Tongue (tissue), 1 donor: ENCODE measurements at regions not wholly inside any gene's neighbourhood (a gene's known extent, or its start where the extent isn't known, plus 50 kb on each side); places are given as distances from the start of the nearest gene placed in this dataset.
"Not testable (repeated sequence)": the region's sequence is repeated elsewhere in the genome, so short reads cannot be mapped to it uniquely, and the experiment has no call there.

ENCODE experiments used
- DNase-seq: peaks from one replicate; pipeline ENCODE4 v3.0.0-alpha.2; 2015

DNA sequence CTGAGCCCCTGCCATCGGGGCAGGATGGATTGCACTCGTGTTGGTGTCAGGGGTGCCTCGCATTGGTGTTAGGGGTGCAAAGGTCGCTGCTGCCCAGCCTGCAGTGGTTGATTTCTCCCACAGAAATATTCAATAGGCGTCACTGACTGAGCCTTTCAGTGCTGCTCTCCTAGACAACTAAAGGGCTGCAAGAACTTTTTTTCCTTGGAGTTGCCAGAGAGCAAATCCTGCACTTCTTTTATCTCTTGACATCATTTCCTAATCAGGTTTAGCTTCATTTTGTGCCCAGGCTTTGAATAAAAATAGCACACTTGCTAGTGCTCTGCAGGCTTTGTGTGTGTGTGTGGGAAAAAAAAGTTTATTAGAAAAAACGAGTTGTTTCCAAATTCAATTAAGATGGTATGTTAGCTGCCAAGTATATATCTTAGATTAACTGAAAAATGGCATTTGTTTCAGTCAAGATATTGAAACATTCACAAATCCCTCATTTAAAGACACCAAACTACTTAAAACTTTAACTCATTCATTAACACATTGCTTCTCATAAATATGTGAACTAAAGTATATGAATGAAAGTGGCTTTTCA lies 125.6 kb downstream of the SOCS6 start:
- no peak for DNase-seq

DNA sequence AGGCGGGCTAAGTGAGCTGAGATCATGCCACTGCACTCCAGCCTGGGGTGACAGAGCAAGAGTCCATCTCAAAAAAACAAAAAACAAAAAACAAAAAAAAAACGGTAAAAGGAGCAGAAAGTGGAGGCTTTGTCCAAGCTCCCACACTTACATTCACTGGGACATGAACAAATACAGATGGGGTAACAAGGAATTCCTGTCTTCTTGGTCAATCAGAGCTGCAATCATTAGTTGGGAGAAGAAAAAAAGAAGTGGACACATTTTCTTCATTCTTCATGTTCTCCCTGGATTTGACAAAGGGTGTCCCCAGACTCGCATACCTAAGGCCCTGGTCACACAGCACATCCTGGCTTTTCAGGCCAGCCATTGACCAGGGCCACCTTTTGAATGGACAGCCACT lies 124.6 kb downstream of the SOCS6 start:
- no peak for DNase-seq

DNA sequence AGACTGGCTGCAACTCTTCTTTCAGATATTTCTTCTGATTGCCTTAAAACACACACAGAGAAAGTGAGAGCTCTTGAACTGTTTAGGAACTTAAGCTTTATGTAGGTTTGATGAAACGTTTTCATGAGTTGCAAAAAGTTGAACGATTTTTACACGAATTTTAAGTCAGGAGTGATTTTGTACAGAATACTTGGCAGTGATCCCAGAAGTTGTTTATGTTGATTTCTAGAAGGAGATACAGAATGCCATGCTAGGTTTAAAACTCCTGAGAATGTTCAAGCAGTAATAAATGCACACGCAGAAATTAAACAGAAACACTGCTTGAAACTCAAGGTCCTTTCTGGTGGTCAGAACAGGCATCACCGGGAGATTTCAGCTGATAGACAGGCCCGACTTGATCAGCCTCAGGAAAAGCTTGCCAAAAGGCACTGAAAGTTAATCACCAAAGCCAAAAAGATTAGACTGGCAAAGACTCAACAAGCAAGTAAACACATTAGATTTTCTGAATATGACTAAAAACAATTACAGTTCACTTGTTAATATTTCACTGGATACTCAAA lies 123.1 kb downstream of the SOCS6 start:
- peak; percentile 7 for DNase-seq

GRCh38 chr18:70411307-70411706 lies 122.5 kb downstream of the SOCS6 start:
- DNase-seq, result no peak

DNA sequence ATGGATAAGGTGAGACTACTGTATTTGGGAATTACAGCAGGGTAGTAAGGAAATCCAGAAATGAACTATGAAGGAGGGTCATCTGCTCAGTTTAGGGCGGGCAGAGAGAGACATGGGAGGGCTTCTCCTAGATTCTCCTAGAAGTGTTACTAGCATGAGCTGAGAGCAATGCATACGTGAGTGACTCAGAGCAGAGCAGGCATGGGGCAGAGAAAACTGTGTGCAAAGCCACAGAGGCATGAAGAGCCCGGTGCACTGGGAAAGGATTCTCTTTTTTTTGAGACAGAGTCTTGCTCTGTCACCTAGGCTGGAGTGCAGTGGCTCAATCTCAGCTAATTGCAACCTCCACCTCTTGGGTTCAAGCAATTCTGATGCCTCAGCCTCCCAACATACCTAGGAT lies 116.2 kb downstream of the SOCS6 start:
- DNase-seq, result no peak

GRCh38 chr18:70400476-70400875 lies 111.6 kb downstream of the SOCS6 start:
- no peak for DNase-seq

DNA sequence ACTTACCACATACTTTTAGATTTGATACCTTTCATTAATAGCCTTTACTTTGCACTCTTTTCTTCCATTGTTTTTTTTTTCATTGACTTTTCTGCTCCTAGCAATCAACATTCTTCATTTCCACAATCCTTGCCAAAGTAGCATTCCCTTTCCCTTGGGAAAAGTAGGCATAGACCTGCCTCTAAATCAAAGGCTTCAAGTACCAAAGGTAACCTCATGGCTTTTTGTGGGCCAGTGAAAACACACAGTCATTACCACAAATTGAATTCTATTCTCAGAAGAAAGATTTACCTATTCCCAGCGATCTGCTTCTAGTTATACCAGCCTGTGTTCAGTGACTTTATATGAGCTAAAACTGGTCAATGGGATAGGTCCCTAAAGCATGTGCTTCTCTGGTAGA lies 109.2 kb downstream of the SOCS6 start:
- no peak for DNase-seq

GRCh38 chr18:70397259-70397925 lies 108.5 kb downstream of the SOCS6 start:
- no peak for DNase-seq

DNA sequence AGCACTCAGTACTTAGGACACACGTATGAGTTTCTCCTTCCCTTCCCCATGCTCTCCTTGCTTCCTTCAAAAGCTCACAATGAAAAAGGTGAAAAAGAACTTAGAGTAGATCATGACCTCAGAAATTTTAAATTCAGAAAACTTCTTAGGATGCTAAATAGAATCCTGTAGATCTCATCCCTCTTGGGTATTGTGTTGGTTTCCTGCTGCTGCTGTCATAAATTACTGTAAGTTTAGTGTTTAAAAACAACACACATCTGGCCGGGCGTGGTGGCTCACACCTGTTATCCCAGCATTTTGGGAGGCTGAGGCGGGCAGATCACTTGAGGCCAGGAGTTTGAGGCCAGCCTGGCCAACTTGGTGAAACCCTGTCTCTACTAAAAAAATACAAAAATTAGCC lies 106.9 kb downstream of the SOCS6 start:
- DNase-seq, result not testable (repeated sequence)

DNA sequence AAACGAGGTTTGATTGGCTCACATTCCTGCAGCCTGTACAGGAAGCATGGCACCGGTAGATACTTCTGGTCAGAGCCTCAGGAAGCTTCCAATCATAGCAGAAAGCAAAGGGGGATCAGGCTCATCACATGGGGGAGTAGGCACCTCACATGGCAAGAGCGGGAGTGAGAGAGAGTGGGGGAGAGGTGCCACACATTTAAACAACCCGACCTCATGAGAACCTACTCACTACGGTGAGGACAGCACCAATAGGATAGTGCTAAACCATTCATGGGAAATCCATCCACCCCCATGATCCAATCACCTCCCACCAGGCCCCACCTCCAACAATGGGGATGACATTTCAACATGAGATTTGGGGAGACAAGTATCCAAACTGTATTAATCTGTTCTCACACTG lies 105.8 kb downstream of the SOCS6 start:
- DNase-seq, result no peak

DNA sequence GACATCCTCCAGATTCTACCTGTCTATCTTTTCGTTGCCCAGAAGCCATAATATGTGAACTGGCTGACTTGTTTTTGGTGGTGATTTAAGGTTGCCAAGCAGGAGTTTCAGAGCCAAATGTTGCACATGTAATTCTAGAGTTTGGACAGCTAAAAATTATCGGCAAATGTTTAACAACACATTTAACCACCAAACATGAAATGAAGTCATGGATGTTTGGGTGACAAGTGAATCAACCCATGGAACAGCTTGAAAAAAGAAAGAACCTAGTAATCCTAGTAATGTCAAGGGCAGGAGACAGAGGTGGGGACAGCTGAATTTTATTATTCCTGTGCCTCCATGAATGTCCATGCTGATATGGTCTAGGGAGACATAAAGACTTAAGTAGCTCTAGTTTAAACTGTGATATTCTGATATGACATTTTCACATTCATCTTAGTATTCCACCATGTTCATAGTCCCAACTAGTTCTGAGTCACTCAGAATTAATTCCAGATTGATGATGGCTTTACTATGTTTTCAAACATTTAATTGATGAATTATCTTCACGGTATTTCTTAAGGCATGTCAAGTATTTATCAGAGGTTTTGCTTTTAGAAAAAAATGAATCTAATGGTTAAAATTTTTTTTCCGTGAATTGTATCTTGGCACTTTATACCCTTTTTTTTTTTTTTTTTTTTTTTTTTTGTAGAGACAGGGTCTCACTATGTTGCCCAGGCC lies 101.7 kb downstream of the SOCS6 start:
- DNase-seq, result no peak

GRCh38 chr18:70389036-70389435 lies 100.2 kb downstream of the SOCS6 start:
- DNase-seq, result not testable (repeated sequence)

GRCh38 chr18:70387027-70387426 lies 98.2 kb downstream of the SOCS6 start:
- DNase-seq, result no peak

GRCh38 chr18:70386582-70386981 lies 97.7 kb downstream of the SOCS6 start:
- DNase-seq, result no peak

DNA sequence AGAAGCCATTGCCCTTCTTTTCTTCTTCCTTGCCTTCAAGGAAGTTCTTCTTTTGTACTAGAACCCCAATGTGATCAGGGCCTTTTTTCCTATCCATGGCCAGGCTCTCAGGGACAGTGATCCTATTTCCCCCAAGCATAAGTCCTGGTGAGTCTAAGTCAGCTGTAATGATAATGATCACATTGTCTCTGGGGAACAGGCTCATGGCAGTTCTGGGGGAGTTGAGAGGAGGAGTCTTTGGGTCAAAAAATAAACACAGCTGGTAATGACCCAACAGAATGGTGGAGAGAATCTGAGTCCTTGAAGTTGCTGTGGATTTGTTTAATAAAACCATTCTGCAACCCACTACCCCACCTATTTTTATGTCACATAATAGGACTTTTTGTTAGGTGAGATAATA lies 96.6 kb downstream of the SOCS6 start:
- no peak for DNase-seq

DNA sequence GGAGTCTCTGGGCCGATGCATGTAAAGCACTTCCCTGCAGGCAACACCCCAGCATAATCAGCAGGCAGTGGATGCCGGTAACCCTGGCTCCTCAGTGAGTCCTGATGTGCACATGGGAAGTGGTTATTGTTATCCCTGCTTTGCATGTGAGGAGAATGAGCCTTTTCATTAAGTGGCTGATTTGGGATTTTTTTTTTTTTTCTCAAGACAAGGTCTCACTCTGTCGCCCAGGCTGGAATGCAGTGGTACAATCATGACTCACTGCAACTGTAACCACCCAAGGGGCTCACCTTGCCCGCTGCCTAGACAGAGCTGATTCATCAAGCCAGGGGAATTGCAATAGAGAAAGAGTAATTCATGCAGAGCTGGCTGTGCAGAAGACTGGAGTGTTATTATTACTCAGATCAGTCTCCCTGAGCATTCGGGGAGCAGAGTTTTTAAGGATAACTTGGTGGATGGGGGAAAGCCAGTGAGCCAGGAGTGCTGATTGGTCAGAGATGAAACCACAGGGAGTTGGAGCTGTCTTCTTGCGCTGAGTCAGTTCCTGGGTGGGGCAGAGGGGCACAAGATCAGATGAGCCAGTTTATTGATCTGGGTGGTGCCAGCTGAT lies 95.4 kb downstream of the SOCS6 start:
- no peak for DNase-seq

DNA sequence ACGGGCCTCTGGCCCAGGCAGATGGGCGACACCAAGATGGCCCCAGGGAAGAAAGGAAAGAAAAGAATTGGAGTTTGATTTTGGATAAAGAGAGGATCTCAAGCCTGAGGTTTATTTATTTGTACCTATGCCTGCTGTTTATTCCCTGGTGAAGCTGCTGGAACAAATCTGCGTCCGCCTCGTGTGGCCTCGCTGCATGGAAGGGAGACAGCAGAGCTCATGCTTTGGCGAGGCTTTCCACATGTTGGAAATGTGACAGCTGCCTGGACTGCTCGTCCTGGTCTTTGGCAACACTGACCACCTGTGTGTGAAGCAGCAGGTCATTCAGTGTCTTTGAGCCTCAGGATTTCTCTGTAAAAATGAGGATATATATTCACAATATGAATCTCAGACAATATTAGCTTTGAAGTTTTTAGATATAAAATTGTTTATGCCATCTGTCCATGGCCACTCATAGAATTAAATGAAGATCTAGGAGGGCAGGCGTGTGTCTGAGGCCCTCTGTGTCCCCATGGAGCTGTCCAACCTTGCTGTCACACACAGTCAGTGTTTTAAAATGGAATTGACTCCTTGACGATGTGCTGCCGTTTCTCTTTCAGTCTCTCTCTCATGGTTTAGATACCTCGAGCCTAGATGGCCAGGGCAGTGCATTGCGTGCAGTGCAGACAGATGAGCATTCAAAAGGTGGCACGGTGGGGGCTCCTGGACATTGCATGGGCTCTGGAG lies 94.3 kb downstream of the SOCS6 start:
- no peak for DNase-seq

DNA sequence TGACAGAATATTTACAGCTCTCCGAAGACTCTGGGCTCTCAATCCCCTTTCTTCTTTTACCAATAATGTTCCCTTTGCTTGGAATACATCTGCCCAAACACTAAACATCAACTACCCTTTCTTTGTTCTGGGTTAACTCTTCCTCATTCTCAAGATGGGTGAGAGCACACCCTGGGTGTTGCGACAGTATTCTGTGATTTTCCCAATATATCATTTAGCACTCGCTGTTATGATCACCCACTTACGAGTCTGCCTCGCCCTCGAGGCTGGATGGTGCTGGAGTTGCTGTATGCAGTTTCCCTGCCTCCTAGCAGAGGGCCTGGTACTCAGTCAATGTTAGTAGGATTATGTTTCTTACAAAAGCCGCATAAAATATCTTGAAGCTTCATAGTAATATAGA lies 93.2 kb downstream of the SOCS6 start:
- DNase-seq, result no peak

DNA sequence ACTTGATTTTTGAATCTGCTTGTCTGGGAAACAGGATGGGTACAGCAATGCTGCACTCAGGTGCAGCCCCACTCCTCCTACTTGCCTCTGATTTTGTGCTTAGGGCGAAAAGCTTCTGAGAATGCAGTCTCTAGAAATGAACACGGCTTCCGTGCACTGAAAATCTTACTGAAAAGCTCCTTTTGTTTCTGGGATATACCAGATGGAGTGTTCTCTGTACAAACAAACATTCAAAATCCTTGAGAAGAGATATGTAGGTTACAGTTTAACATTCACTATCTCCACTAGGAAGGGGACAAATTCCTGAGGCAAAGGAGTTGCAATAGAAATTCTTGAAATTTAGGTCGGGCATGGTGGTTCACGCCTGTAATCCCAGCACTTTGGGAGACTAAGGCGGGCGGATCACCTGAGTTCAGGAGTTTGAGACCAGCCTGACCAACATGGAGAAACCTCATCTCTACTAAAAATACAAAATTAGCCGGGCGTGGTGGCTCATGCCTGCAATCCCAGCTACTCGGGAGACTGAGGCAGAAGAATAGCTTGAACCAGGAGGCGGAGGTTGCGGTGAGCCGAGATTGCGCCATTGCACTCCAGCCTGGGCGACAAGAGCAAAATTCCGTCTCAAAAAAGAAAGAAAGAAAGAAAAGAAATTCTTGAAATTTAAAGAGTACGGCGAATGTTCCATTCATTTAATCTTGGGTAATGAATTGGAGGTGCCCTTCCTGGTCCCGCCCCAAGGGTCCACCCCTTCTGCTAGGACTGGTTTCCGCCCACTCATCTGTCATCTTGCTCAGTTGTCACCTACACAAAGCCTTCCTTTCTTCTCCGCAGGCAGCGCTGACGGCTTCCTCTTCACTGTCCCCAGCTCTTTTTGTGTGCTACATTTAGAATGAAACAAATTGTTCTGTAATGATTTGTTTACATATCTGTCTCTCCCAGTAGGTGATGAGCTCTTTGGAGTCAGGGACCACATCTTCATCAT lies 92.4 kb downstream of the SOCS6 start:
- DNase-seq, result peak; percentile 25
